ENCODE measurements at regions not wholly inside any gene's neighbourhood (a gene's known extent, or its start where the extent isn't known, plus 50 kb on each side); places are given as distances from the start of the nearest gene placed in this dataset.
"Not testable (repeated sequence)": the region's sequence is repeated elsewhere in the genome, so short reads cannot be mapped to it uniquely, and the experiment has no call there.

DNA sequence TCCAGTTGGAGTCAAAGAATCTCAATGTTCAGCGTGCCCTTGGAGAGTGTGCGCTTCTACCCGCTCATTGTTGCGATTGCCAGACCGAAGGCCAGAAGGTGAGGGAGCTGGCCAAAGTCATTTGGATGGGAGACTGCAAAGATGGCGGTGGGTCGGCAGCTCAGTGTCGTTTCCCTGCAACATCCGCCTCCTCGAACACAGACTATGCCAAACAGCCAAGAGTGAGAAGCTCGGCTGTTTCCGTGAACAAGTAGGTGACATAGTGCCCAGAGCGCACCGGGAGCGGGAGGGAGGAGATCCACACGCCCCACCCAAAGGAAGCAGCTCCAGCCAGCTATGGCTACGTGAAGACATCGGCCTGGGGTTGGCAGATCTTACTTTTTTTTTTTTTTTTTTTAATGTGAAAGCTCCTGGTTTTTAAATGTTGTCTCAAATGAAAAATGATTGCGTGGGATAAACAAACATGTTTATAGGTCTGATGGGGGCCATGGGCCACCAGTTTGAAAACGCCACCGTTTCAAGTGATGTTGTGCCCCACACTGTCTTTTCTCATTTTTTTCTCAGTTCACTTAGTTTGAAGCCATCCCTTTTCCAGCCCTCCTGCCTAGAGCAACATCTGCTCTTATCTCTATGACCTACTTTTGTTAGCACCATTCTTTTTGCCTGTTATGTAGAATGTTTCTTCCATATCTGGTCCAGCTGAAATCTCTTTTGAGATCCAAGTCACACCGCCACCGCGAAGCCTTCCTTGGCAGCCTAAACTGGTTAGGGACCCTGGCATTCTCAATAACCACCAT, 682.4 kb downstream of the RNF144A start:
- DNase-seq (ENCODE audit: low read depth), result no peak

DNA sequence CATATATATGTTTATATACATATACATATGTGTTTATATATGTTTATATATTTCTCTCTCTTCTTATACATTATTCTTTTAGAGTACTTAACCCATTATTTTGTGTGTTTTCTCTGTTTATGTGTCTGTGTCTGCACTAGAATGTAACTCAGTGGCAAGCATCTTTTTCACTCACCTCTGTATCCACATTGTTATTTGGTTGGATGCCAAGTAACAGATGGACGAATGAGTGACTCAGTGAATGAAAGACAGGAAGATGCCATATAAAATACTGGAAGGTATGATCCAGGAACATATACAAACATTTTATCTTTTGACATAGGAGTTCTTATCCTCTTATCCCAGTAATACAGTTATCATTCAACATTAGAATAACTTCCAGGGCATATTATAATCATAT, 684.8 kb downstream of the RNF144A start:
- no peak for DNase-seq (ENCODE audit: low read depth)

DNA sequence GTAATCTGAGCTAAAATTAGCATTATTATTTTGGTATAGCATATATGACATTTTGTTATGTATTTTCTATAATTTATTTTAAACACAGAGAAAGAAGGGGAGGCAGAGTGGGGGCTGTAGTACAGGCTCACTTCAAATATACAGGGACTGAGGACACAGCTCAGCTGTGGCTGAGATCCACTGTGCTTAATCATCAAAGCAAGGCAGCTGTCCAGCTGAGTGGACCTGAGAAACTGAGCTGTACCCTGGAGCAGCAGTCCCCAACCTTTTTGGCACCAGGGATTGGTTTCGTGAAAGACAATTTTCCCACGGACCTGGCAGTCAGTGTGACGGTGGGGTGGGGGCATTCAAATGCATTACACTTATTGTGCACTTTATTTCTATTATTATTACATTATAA, 687.2 kb downstream of the RNF144A start:
- no peak for DNase-seq (ENCODE audit: low read depth)

DNA sequence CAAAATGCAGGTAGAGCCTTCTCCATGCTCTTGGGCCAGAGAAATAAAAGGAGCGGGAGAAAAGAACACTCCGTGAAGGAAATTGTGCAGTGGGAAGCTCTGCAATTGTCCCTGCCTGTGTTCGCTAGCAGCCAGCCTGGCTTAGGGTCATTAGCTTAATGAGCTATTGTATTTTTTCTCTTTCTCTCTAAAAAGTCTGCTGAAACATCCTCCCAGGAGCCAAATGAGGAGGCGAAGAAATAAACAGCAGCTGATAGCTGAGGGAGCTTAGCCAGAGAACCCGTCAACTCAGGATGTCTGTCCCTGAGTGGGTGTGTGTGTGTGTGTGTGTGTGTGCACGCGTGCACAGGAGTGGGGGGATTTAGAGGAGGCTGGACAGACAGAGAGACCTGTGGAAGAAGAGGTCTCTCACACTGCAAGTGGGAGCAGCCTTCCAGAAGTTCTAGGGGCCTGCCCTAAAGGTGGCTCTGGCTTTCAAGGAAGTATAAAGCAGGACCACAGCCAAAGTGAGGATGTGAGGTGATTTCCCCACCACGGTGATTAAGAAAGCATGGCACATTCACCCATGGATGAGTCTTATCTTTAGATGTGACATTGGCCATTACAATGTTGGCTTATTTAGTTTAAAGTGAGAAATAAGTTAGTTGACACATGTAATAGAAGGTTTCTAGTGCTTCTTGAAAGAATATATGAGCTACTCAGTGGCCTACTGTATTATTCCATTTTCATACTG, 690.4 kb downstream of the RNF144A start:
- DNase-seq (ENCODE audit: low read depth), result no peak

DNA sequence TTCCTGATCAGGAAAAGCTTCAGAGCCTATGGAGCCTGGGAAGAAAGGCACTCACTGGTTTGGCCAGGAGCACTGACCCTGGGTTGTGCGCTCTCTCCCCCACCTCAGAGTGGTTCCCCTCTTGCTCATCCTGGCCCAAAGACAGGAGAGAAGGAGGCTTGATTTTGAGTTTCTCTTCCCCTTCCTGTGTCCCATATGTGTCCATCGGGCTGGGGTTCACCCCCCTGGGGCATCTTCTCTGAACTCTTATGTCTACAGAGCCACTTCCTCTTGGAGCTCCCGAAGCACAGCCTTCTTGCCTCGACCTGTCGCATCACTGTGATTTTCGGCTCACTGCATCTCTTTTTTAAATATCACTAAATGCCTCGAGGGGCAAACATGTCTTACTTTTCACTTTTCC, 692.3 kb downstream of the RNF144A start:
- no peak for DNase-seq (ENCODE audit: low read depth)

DNA sequence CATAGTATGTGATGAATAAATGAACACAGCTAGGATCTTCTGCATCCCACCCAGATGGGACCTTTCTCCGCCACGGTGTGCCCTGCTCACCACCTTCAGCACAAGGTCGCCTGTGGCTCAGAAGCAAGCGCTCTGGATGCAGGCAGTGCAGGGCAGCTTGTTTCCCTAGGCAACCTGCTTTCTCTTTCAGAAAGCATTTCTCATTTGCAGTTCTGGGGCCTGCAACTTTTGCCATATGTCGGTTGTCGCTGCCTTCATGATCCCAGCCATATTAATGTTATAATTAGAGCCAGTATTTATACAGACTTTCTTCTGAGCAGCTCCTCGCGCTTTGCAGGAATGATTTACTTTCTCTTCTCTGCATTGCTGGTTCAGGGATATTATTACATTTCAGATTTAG, 692.8 kb downstream of the RNF144A start:
- no peak for DNase-seq (ENCODE audit: low read depth)

DNA sequence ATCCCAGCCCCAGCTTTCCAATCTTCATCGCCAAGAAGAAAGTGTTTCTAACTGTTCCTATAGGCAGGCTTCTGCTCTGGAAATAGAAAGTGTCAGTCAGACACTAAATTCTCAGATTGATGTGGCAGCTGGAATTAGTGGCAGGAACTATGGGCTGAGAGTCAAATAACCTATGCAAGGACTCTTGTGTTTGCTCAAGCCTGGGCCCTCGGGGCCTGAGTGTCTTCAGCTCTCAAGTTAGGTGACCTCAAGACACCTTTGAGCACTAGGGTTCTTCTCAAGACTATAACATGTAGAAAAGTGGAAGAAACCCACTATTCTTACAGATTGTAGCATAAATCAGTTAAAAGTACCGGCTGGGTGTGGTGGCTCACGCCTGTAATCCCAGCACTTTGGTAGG, 694.5 kb downstream of the RNF144A start:
- DNase-seq (ENCODE audit: low read depth), result no peak

DNA sequence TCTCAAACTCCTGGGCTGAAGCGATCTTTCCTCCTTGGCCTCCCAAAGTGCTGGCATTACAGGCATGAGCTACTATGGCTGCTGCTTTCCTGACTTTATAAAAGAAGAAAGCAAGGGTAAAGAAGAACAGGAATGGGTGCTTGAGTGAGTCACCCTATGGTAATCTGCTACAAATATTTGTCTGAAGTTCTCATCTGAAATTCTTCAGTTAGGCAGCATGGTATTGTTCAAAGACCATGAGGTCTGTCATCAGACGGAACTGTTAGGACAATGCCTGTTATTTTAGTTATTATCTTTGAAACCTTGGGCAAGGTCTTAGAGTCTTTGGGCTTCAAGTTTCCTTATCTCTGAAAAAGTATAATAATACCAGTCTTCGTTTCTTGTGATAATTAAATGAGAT, 695.8 kb downstream of the RNF144A start:
- DNase-seq (ENCODE audit: low read depth), result no peak

DNA sequence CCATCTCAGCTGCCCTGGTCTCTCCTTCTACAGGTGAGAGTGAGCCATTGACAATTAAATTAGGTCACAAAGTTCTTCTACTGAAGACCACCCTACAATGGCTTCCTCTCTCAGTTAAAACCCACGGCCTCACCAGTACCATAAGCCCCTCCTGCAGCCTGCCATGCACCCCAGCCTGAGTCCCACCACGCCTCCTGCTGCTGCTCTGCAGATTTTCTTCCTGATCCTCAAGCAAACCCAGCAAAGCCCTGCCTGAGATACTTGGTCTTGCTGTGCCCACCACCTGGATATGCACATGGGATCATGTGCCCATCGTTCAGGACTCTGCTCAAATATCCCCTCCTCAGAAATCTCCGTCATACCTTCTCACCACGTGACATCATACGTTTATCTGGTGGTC, 696.6 kb downstream of the RNF144A start:
- DNase-seq (ENCODE audit: low read depth), result no peak

DNA sequence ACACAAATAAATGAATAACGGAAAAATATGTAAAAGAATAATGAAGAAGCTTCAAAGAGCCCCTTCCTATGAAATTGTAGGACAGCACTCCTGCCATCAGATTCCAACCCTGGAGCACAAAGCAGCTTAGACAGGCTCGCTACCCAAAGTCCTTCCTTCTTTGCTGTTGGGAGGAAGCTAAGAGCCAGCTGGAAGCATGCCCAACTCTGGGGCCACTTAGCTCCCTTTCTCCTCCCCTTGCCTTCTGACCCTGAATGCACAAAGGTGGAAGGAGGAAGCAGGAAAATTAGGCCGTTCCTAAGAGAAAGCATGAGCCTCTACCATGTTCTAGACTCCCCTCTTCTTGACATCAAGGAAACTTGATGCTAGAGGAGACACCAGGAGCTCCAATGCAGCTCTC, 700.8 kb downstream of the RNF144A start:
- DNase-seq (ENCODE audit: low read depth), result no peak

DNA sequence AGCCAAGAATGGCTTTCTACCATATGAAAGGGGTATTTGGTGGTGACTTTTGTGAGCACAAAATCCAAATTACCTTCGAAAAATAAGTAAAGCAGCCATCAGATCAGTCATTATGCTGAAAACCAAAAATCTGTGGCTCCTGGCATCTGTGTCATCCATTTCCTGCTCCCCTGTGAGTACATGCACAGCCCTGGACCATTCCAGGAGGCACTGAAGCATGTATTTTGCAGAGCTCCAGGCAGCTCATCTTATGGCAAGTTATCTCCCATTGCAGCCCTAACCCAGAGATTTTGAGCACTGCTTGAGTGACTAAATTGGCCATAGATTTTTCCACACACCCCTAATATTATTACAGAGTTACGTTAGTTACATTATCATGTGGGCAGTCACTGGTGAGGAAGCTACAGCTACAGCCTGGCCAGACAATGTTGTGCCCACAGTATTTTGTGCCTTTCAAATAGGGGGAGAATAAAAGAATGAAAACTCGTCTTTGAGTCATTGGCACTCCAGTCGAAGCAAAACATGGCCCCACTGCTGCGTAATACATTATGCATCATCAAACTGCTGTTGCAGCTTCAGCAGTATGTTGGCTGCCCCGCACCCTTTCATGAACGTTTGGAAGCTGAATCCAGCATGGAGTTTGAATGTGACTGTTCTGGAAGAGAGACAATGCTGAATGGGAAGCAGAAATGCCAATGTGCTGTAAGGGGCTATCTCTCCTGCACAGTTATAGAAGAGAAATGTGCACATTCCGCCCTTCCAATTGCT, 702.2 kb downstream of the RNF144A start:
- DNase-seq (ENCODE audit: low read depth), result no peak

DNA sequence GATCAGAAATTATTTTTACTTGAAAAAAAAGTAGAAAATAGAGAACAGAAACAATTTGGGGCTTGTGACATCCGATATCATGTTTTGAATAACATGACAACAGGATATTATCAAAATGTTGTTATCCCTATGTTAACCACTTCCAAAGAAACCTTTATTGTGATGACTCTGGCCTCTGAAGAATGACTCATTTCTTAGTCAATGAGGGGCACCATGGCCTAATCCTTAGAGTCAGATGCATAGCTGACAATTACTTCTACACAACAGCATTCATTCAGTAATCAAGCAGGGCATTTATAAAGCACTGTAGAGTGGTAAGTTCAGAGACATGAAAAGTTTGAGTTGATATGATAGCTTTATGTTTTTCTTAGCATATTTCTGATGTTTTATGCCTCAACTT, 703.0 kb downstream of the RNF144A start:
- DNase-seq (ENCODE audit: low read depth), result no peak

DNA sequence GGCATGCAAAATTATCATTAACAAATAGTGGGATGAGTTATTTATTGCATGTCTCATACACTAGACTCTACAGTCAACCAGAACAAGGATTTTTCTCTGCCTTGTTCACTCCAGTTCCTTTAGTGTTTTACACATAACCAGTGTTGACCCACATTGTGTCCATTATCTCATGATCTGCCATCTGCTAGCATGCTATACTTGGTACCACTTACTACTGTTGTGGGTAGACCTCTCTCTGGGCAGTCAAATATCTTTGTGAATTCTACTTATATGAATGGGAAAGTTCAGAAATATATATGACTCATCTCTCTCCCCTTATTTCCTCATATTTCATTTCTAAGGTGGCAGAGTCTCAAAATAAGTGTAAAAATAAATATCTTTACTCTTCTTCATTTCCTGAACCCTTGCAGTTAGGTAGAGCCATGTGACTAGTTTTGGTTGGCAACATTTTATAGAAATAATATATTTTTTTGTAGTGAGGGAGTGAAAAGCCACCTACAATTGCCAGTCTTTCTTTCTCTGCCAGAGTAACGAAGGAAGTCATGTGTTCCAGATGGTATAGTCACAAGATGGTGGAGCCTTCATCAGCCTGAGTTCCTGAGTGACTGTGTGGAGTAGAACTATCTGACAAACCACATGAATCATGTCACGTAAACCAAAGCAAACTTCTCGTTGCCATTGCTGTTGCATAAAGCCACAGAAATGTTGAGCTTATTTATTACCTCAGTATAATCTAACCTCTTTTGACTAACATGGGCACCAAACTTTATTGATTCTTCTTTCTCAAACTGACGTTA, 704.0 kb downstream of the RNF144A start:
- no peak for DNase-seq (ENCODE audit: low read depth)

DNA sequence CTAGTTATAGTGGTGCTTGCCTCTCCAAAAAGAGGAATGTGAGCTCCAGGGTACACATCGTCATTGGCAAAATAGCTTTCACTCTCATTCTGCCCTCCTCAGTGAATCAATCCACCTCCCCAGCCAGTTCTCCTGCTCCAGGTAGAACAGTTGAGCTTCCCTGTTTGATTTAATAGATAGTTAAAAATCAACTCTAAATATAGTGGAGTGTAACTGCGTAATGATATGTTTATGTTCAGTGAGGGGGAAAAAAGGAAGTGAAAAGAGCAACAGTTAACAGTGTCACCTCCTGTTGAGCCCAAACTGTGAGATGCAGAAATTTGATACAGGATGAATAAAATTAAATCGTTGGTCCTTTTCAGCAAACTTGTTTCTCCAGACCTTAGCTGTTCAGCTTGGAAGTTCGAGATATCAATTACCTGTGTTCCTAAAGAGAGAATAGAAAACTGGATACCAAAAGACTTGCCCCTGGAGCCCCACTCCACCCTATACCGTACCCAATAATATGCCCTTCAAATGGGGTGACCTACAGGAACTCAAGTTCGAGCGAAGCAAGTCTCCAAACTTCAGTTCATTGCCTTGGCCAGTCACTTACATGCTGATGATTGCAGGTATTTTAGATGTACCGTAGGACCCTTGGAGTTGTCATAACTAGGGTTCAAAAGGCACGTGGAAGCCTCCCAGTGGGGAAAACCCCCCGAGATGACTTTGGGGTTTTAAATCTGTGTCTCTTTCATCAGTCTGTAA, 708.4 kb downstream of the RNF144A start:
- no peak for DNase-seq (ENCODE audit: low read depth)

DNA sequence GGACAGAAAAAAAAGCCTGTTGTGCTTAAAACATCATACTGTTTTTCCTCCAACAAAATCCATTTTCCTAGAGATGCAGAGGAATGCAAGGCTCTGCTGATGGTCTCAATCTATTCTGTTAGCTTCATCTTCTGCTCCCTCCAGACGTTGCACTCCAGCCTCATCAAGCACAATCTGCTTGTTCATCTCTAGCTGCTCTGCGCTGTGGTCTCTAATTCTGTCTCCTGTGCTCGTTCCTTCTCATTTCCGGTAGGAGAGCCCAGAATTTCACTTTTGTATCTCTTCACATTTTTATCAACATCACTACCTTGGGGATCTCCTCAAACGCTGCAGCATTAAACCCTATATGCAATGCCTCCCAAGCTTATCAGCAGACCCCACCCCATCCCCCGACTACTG, 708.9 kb downstream of the RNF144A start:
- no peak for DNase-seq (ENCODE audit: low read depth)

DNA sequence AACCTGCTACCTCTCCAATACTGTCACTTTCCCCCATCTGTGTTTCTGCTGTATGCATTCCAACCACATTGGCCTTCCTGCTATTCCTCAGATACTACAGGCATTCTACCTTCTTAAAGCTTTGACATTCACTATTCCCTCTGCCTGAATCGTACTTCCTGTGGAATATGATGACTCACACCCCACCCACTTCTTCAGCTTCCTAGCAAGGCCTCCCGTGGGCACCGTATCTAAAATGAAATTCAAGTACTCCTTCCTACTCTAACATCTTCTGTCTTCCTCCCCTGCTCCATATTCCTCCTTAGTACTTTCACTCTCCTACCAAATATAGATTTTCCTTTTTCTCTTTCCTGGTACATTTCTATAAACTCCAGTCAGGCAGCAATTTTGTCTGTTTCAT, 710.4 kb downstream of the RNF144A start:
- no peak for DNase-seq (ENCODE audit: low read depth)

DNA sequence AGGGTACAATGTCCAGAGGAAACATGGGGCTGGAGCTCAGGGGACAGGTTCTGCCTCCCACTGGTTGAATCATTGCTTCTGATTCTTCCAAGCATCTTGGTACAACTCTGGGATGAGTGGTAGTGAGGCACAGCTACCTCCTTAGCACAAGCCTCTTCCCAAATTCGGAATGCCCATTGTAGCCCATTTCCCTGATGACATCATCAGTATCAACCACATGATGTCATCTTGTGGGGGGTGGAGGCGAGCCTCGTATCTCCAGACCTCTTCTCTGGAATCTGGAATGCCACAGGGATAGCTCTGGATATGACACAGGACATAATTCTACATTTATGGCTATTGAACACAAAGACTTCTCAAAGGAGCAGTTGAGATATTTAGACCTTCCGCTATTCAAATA, 715.2 kb downstream of the RNF144A start:
- no peak for DNase-seq (ENCODE audit: low read depth)

DNA sequence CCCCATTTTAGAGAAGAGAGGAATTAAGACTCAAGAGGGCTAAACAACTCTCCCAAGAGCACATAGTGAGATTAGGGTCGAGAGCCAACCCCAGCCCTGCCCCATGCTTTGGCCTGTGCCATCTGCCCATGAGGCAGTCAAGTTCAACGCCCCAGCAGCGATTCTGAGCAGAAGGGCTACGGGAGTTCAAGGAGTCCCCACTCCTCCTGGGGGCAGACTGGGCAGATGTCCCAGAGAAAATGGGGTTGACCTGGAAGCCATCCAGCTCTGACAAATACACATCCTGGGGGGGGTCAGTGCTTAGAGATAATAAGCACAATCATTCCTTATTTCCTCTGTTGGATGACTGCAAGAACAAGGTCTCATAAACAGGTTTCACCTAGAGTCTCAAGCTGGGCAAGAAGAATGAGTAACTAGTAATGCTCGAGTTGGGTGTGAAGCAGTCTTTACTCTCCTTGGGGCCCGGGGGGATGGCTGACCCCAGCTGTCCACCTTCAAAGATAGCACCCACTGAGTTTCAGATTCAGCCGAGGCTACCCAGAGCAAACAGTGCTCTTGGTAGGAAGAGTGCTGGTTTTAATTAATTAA, 716.4 kb downstream of the RNF144A start:
- no peak for DNase-seq (ENCODE audit: low read depth)

DNA sequence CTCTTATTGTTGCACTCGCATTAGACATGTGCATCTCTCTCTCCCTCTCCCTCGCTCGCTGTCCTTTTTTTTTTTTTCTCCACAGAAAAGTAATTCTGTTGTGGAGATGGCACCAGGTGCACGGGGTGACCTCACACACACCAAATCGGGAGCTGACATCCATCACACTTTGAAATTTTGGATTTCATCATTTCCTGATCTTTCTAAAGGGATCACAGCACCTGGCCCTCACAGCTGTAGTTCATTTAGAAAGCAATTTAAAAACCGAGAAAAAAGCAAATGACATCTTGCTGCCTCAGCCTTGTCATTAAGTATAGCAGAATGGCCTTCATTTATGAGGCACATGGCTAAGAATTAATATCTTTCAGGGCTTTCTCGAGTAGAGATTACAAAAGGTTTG, 717.2 kb downstream of the RNF144A start:
- DNase-seq (ENCODE audit: low read depth), result no peak

DNA sequence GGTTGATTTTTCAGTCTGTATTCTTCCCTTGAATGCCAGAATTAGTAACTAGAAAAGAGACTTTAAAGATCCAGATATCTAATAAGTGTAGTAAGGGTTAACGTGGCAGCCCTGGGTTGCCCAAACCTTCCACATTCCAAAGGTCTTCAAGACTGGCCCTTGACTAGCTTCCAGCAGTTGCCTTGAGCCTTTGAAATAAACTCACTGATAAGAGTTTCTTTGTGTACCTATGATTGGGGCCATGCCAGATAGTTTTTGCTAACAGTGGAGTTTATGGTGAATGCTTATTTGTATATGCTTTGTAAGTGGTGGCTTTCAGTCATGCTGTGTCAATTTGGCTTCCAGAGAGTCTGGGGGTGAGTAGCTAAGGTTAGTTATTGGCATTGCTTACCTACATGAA, 722.3 kb downstream of the RNF144A start:
- no peak for DNase-seq (ENCODE audit: low read depth)

DNA sequence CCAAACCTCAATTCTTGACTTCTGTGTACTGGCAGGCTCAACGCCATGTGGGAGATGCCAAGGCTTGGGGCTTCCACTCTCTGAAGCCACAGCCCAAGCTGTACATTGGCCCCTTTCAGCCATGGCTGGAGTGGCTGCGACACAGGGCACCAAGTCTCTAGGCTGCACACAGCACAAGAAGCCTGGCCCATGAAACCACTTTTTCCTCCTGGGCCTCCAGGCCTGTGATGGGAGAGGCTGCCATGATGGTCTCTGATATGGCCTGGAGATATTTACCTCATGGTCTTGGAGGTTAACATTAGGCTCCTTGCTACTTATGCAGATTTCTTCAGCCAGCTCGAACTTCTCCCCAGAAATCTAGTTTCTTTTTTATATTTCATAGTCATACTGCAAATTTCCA, 724.1 kb downstream of the RNF144A start:
- not testable (repeated sequence) for DNase-seq (ENCODE audit: low read depth)

Measured in stromal cell of bone marrow (primary cell).